H1 (cell line): ENCODE measurements at regions not wholly inside any gene's neighbourhood (a gene's known extent, or its start where the extent isn't known, plus 50 kb on each side); places are given as distances from the start of the nearest gene placed in this dataset.
A peak's percentile ranks its signal among the peaks of the same experiment; 100 is the strongest.

Experiments used
- CTCF ChIA-PET: fragments of 300-600 bp; sonication (Branson Sonifier 250); formaldehyde crosslinking; loops from one replicate; lab custom pipeline; 2021; ENCODE audit not compliant: partially characterized antibody; lab: Charles Lee
- POLR2A ChIA-PET: fragments of 300-600 bp; sonication (Branson Sonifier 250); formaldehyde crosslinking; loops from one replicate; lab custom pipeline; 2021; ENCODE audit warnings: inconsistent platforms; ENCODE audit not compliant: partially characterized antibody; lab: Charles Lee
- DNase-seq, 2 experiments: peaks; one replicate each; pipeline versions ENCODE4 v3.0.0 to v3.0.0-alpha.2; 2010 to 2022; ENCODE audit warnings: low spot score in 2 of 2, low read depth in 1 of 2, mixed read lengths in 1 of 2
- FAIRE-seq: peaks from 2 replicates; lab custom pipeline; 2011; peaks lifted over from hg19 to GRCh38; lab: Jason Lieb, UNC
- H2AFZ ChIP-seq: 2 replicates; pipeline ENCODE4 v1.8.1; 2012; ENCODE audit warnings: low read length, inconsistent platforms
- H2AK5ac ChIP-seq: 2 replicates; pipeline ENCODE4 v1.6.1; 2013; ENCODE audit warnings: low read depth, low read length
- H2BK120ac ChIP-seq: replicated peaks from 2 replicates; pipeline ENCODE3; 2013; ENCODE audit warnings: low read depth, low read length, inconsistent platforms
- H2BK12ac ChIP-seq: 2 replicates; pipeline ENCODE4 v1.6.1; 2013; ENCODE audit warnings: low read depth, low read length
- H2BK15ac ChIP-seq: 2 replicates; pipeline ENCODE4 v1.6.1; 2013; ENCODE audit warnings: low read length
- H2BK20ac ChIP-seq: 2 replicates; pipeline ENCODE4 v1.6.1; 2013; ENCODE audit warnings: low read length
- H2BK5ac ChIP-seq: 2 replicates; pipeline ENCODE4 v1.6.1; 2013; ENCODE audit warnings: low read depth, low read length
- H3K14ac ChIP-seq: 2 replicates; pipeline ENCODE4 v1.6.1; 2013; ENCODE audit warnings: inconsistent platforms; ENCODE audit not compliant: insufficient read length
- H3K18ac ChIP-seq: 2 replicates; pipeline ENCODE4 v1.6.1; 2013; ENCODE audit warnings: low read length; ENCODE audit errors: extremely low read depth
- H3K23ac ChIP-seq: 2 replicates; pipeline ENCODE4 v1.6.1; 2013; ENCODE audit warnings: inconsistent platforms; ENCODE audit not compliant: insufficient read length
- H3K23me2 ChIP-seq: 2 replicates; pipeline ENCODE4 v1.6.1; 2013; ENCODE audit warnings: low read depth, low read length
- H3K27ac ChIP-seq: 2 replicates; pipeline ENCODE4 v1.6.1; 2011; ENCODE audit warnings: low read depth, low read length, inconsistent platforms
- H3K27me3 ChIP-seq, 4 experiments: replicated peaks in 1 of 4; 1 replicate in 1 of 4; 2 replicates in 3 of 4; pipeline versions ENCODE4 v1.6.1 to v1.8.1; 2011 to 2013; ENCODE audit warnings: low read length in 3 of 4, mild to moderate bottlenecking in 3 of 4, inconsistent platforms in 2 of 4, mixed read lengths in 2 of 4, moderate library complexity in 1 of 4; ENCODE audit not compliant: control insufficient read depth in 3 of 4, insufficient read depth in 3 of 4; ENCODE audit errors: extremely low read depth in 1 of 4
- H3K36me3 ChIP-seq, 4 experiments: 2 replicates each; pipeline versions ENCODE4 v1.6.1 to v1.8.1; 2011 to 2013; ENCODE audit warnings: mild to moderate bottlenecking in 4 of 4, low read length in 3 of 4, moderate library complexity in 2 of 4, control low read depth in 1 of 4, inconsistent platforms in 1 of 4; ENCODE audit not compliant: insufficient read depth in 4 of 4, control insufficient read depth in 2 of 4
- H3K4ac ChIP-seq: replicated peaks from 2 replicates; pipeline ENCODE3; 2013; ENCODE audit warnings: low read length, low read depth, mixed read lengths, inconsistent platforms; ENCODE audit not compliant: insufficient read length
- H3K4me1 ChIP-seq, 4 experiments: replicated peaks in 1 of 4; 1 replicate in 1 of 4; 2 replicates in 3 of 4; pipeline versions ENCODE4 v1.6.1 to v1.8.1; 2011 to 2013; ENCODE audit warnings: low read length in 3 of 4, inconsistent platforms in 2 of 4, mixed read lengths in 1 of 4; ENCODE audit not compliant: insufficient read depth in 4 of 4, control insufficient read depth in 3 of 4
- H3K4me2 ChIP-seq, 2 experiments: 2 replicates each; pipeline versions ENCODE4 v1.6.1 to v1.8.1; 2011 to 2013; ENCODE audit warnings: low read depth in 2 of 2, low read length in 2 of 2, control low read depth in 1 of 2, inconsistent platforms in 1 of 2, mild to moderate bottlenecking in 1 of 2; ENCODE audit not compliant: insufficient read depth in 1 of 2
- H3K4me3 ChIP-seq, 4 experiments: fragments of 200-600, 300-600 bp in 1 of 4; sonication (generic), shearing (Covaris generic), sonication (Bioruptor Twin) in 1 of 4; 2 replicates each; pipeline versions ENCODE4 v1.5.1 to v1.8.1; 2011 to 2016; ENCODE audit warnings: low read length in 4 of 4, low read depth in 3 of 4, control low read depth in 2 of 4, inconsistent platforms in 2 of 4, mild to moderate bottlenecking in 2 of 4, mixed read lengths in 1 of 4, moderate library complexity in 1 of 4; ENCODE audit not compliant: insufficient read depth in 2 of 4; ENCODE audit errors: extremely low read depth in 1 of 4
- H3K56ac ChIP-seq: replicated peaks from 2 replicates; pipeline ENCODE3; 2013; ENCODE audit warnings: low read depth, mild to moderate bottlenecking, mixed read lengths, low read length, inconsistent platforms; ENCODE audit not compliant: insufficient read length
- H3K79me1 ChIP-seq: 2 replicates; pipeline ENCODE4 v1.6.1; 2013; ENCODE audit warnings: low read depth, low read length, control low read depth
- H3K79me2 ChIP-seq, 2 experiments: 2 replicates each; pipeline versions ENCODE4 v1.6.1 to v1.8.1; 2012 to 2013; ENCODE audit warnings: low read length in 2 of 2, mild to moderate bottlenecking in 2 of 2, inconsistent platforms in 1 of 2; ENCODE audit not compliant: insufficient read depth in 2 of 2, control insufficient read depth in 1 of 2
- H3K9ac ChIP-seq, 4 experiments: replicated peaks in 1 of 4; 1 replicate in 1 of 4; 2 replicates in 3 of 4; pipeline versions ENCODE4 v1.6.1 to v1.8.1; 2011 to 2013; ENCODE audit warnings: low read depth in 3 of 4, low read length in 3 of 4, control low read depth in 2 of 4, mild to moderate bottlenecking in 2 of 4, moderate library complexity in 2 of 4, inconsistent platforms in 1 of 4; ENCODE audit errors: extremely low read depth in 1 of 4
- H3K9me3 ChIP-seq, 2 experiments: 2 replicates each; pipeline versions ENCODE4 v1.6.1 to v1.8.1; 2012 to 2013; ENCODE audit warnings: mild to moderate bottlenecking in 2 of 2, moderate library complexity in 2 of 2, control low read depth in 1 of 2, inconsistent platforms in 1 of 2, low read depth in 1 of 2, low read length in 1 of 2, mixed read lengths in 1 of 2; ENCODE audit not compliant: insufficient read depth in 2 of 2
- H4K20me1 ChIP-seq, 2 experiments: replicated peaks in 1 of 2; 2 replicates each; pipeline versions ENCODE3 to v1.8.1; 2011 to 2013; ENCODE audit warnings: inconsistent platforms in 2 of 2, low read length in 2 of 2, mild to moderate bottlenecking in 1 of 2; ENCODE audit not compliant: insufficient read depth in 2 of 2, control insufficient read depth in 1 of 2
- H4K5ac ChIP-seq: 2 replicates; pipeline ENCODE4 v1.6.1; 2013; ENCODE audit warnings: low read length, low read depth, mixed read lengths, inconsistent platforms; ENCODE audit not compliant: insufficient read length
- H4K8ac ChIP-seq: 2 replicates; pipeline ENCODE4 v1.8.0; 2013; ENCODE audit warnings: mild to moderate bottlenecking, moderate library complexity, low read length, inconsistent platforms; ENCODE audit not compliant: insufficient read depth; ENCODE audit errors: extremely low read depth
- H4K91ac ChIP-seq: replicated peaks from 2 replicates; pipeline ENCODE3; 2013; ENCODE audit warnings: low read length, mixed read lengths, inconsistent platforms; ENCODE audit not compliant: insufficient read length
- SP2 ChIP-seq: IDR thresholded peaks from 2 replicates; pipeline ENCODE4 v1.6.1; 2012; ENCODE audit warnings: mild to moderate bottlenecking, low read length, inconsistent platforms
- WGBS, 2 experiments: shearing (Covaris generic) in 1 of 2; methylation state at CpG; one replicate each; pipeline versions ENCODE4 v1.1.6 to v1.1.7; 2013 to 2015; ENCODE audit warnings: low lambda C conversion rate in 2 of 2, mixed read lengths in 2 of 2, inconsistent platforms in 1 of 2, low coverage in 1 of 2, missing lambda C conversion rate in 1 of 2; ENCODE audit not compliant: insufficient replicate concordance in 2 of 2, insufficient coverage in 1 of 2, insufficient read length in 1 of 2; ENCODE audit errors: extremely low coverage in 1 of 2, missing lambda C conversion rate in 1 of 2; 5-methylcytosine and 5-hydroxymethylcytosine counted together

- ChIA-PET POLR2A (no interaction called here), CTCF (interaction anchor here (0.6 kb wide), 1 partner anchor 347 kb away, joined by 3 read pairs; no protein-coding TSS in a partner anchor)
- Histone ChIP-seq H3K23ac (no peak overlapping the region), H3K23me2 (no peaks in the 10 kb centered on the region), H2BK120ac (no peak overlapping the region), H3K4me3 (no peak overlapping the region), H3K4me2 (no peak overlapping the region), H3K14ac (no peak overlapping the region), H3K56ac (no peak overlapping the region), H3K9me3 (peaks cover under 1 to 4% of the 10 kb centered on the region in 2 experiments; a peak in 2 of 4 replicates), H3K18ac (no peak overlapping the region), H2BK12ac (no peak overlapping the region), H4K91ac (no peak overlapping the region), H3K79me1 (no peaks in the 10 kb centered on the region), H3K36me3 (no peaks in the 10 kb centered on the region), H3K27ac (no peak overlapping the region), H2AFZ (no peak overlapping the region), H3K4me1 (no peaks in the 10 kb centered on the region), H2BK20ac (no peak overlapping the region), H3K4ac (no peak overlapping the region), H4K20me1 (no peaks in the 10 kb centered on the region), H2BK15ac (no peak overlapping the region), H2BK5ac (no peak overlapping the region), H4K8ac (no peak overlapping the region), H2AK5ac (no peak overlapping the region), H3K79me2 (no peaks in the 10 kb centered on the region), H4K5ac (no peak overlapping the region), H3K27me3 (no peaks in the 10 kb centered on the region), H3K9ac (no peak overlapping the region)
- no peak for TF ChIP-seq SP2
- 92% methylated on average over 2 of the region's 2 CpGs; no CpG with 5 or more reads in 1 of the 2 experiments for WGBS, 2 experiments
- no peak for DNase-seq
- peak; percentile 13 for FAIRE-seq
Measured at GRCh38 chr15:37446921-37447320, 346.6 kb upstream of the MEIS2 start.
